Astrocyte (in vitro differentiated cells and primary cell): ENCODE measurements at regions not wholly inside any gene's neighbourhood (a gene's known extent, or its start where the extent isn't known, plus 50 kb on each side); places are given as distances from the start of the nearest gene placed in this dataset.

Experiments used
- CTCF ChIP-seq: IDR thresholded peaks from 2 replicates; pipeline ENCODE4 v1.5.1; 2011; ENCODE audit warnings: low read depth, mild to moderate bottlenecking, inconsistent platforms, low read length, moderate library complexity; ENCODE audit not compliant: insufficient read depth
- EZH2 ChIP-seq: IDR thresholded peaks from 2 replicates; pipeline ENCODE4 v1.6.1; 2012; ENCODE audit warnings: mild to moderate bottlenecking, low read length, inconsistent platforms; ENCODE audit not compliant: insufficient read depth

- TF ChIP-seq CTCF (no peak), EZH2 (no peak)
Measured at GRCh38 chr16:6611535-6611934, 721.1 kb upstream of the RBFOX1 start.
